ENCODE measurements at regions not wholly inside any gene's neighbourhood (a gene's known extent, or its start where the extent isn't known, plus 50 kb on each side); places are given as distances from the start of the nearest gene placed in this dataset.

- Histone ChIP-seq H3K9ac (ENCODE audit: low read depth in 1 of 3, low read length in 3 of 3) (peak overlapping the region in 1 of 3 donors; percentile 35), H3K27ac (ENCODE audit: low read depth, low read length) (no peak overlapping the region), H3K9me3 (ENCODE audit: control insufficient read depth in 3 of 3, low read length in 3 of 3) (no peaks in the 10 kb centered on the region), H3K36me3 (ENCODE audit: control insufficient read depth in 3 of 3, insufficient read depth in 3 of 3, low read length in 3 of 3) (no peaks in the 10 kb centered on the region), H3K4me1 (ENCODE audit: control insufficient read depth in 3 of 3, insufficient read depth in 3 of 3, low read length in 3 of 3) (peaks cover 5 to 17% (median 7%) of the 10 kb centered on the region in 3 donors), H3K4me3 (ENCODE audit: low read length in 3 of 3) (peak overlapping the region in 1 of 3 donors; percentile 45), H3K27me3 (ENCODE audit: control insufficient read depth in 3 of 3, insufficient read depth in 3 of 3, low read length in 3 of 3) (no peaks in the 10 kb centered on the region)
Observed at GRCh38 chr6:142692942-142693341, 252.0 kb downstream of the HIVEP2 start.

GRCh38 chr6:142693441-142693840 lies 251.5 kb downstream of the HIVEP2 start:
- Histone ChIP-seq H3K9ac (ENCODE audit: low read depth in 1 of 3, low read length in 3 of 3) (no peak overlapping the region), H3K4me3 (ENCODE audit: low read length in 3 of 3) (no peak overlapping the region), H3K27ac (ENCODE audit: low read depth, low read length) (no peak overlapping the region), H3K4me1 (ENCODE audit: control insufficient read depth in 3 of 3, insufficient read depth in 3 of 3, low read length in 3 of 3) (peaks cover 5 to 17% (median 7%) of the 10 kb centered on the region in 3 donors), H3K27me3 (ENCODE audit: control insufficient read depth in 3 of 3, insufficient read depth in 3 of 3, low read length in 3 of 3) (no peaks in the 10 kb centered on the region), H3K36me3 (ENCODE audit: control insufficient read depth in 3 of 3, insufficient read depth in 3 of 3, low read length in 3 of 3) (no peaks in the 10 kb centered on the region), H3K9me3 (ENCODE audit: control insufficient read depth in 3 of 3, low read length in 3 of 3) (no peaks in the 10 kb centered on the region)

- no peak overlapping the region for H3K4me3 ChIP-seq (ENCODE audit: low read length in 3 of 3)
- H3K36me3 ChIP-seq (ENCODE audit: control insufficient read depth in 3 of 3, insufficient read depth in 3 of 3, low read length in 3 of 3): no peaks in the 10 kb centered on the region
- H3K9me3 ChIP-seq (ENCODE audit: control insufficient read depth in 3 of 3, low read length in 3 of 3): no peaks in the 10 kb centered on the region
- peaks cover 5 to 17% (median 7%) of the 10 kb centered on the region in 3 donors for H3K4me1 ChIP-seq (ENCODE audit: control insufficient read depth in 3 of 3, insufficient read depth in 3 of 3, low read length in 3 of 3)
- H3K27ac ChIP-seq (ENCODE audit: low read depth, low read length): no peak overlapping the region
- H3K27me3 ChIP-seq (ENCODE audit: control insufficient read depth in 3 of 3, insufficient read depth in 3 of 3, low read length in 3 of 3): no peaks in the 10 kb centered on the region
- H3K9ac ChIP-seq (ENCODE audit: low read depth in 1 of 3, low read length in 3 of 3): no peak overlapping the region
Observed at GRCh38 chr6:142694054-142694453, 250.9 kb downstream of the HIVEP2 start.

- H3K27ac ChIP-seq (ENCODE audit: low read depth, low read length): no peak overlapping the region
- peaks cover 5 to 17% (median 7%) of the 10 kb centered on the region in 3 donors for H3K4me1 ChIP-seq (ENCODE audit: control insufficient read depth in 3 of 3, insufficient read depth in 3 of 3, low read length in 3 of 3)
- H3K36me3 ChIP-seq (ENCODE audit: control insufficient read depth in 3 of 3, insufficient read depth in 3 of 3, low read length in 3 of 3): no peaks in the 10 kb centered on the region
- H3K27me3 ChIP-seq (ENCODE audit: control insufficient read depth in 3 of 3, insufficient read depth in 3 of 3, low read length in 3 of 3): no peaks in the 10 kb centered on the region
- no peak overlapping the region for H3K4me3 ChIP-seq (ENCODE audit: low read length in 3 of 3)
- H3K9ac ChIP-seq (ENCODE audit: low read depth in 1 of 3, low read length in 3 of 3): no peak overlapping the region
- H3K9me3 ChIP-seq (ENCODE audit: control insufficient read depth in 3 of 3, low read length in 3 of 3): no peaks in the 10 kb centered on the region
Observed at GRCh38 chr6:142695016-142695415, 250.0 kb downstream of the HIVEP2 start.

GRCh38 chr6:142696123-142697000 lies 248.6 kb downstream of the HIVEP2 start:
- peak overlapping the region in 1 of 3 donors; percentile 28 for H3K9ac ChIP-seq (ENCODE audit: low read depth in 1 of 3, low read length in 3 of 3)
- no peaks in the 10 kb centered on the region for H3K9me3 ChIP-seq (ENCODE audit: control insufficient read depth in 3 of 3, low read length in 3 of 3)
- no peaks in the 10 kb centered on the region for H3K27me3 ChIP-seq (ENCODE audit: control insufficient read depth in 3 of 3, insufficient read depth in 3 of 3, low read length in 3 of 3)
- peaks cover 5 to 17% (median 7%) of the 10 kb centered on the region in 3 donors for H3K4me1 ChIP-seq (ENCODE audit: control insufficient read depth in 3 of 3, insufficient read depth in 3 of 3, low read length in 3 of 3)
- H3K27ac ChIP-seq (ENCODE audit: low read depth, low read length): no peak overlapping the region
- no peak overlapping the region for H3K4me3 ChIP-seq (ENCODE audit: low read length in 3 of 3)
- no peaks in the 10 kb centered on the region for H3K36me3 ChIP-seq (ENCODE audit: control insufficient read depth in 3 of 3, insufficient read depth in 3 of 3, low read length in 3 of 3)

- H3K9ac ChIP-seq (ENCODE audit: low read depth in 1 of 3, low read length in 3 of 3): peak overlapping the region in 1 of 3 donors; percentile 28
- H3K9me3 ChIP-seq (ENCODE audit: control insufficient read depth in 3 of 3, low read length in 3 of 3): no peaks in the 10 kb centered on the region
- H3K27me3 ChIP-seq (ENCODE audit: control insufficient read depth in 3 of 3, insufficient read depth in 3 of 3, low read length in 3 of 3): no peaks in the 10 kb centered on the region
- H3K4me1 ChIP-seq (ENCODE audit: control insufficient read depth in 3 of 3, insufficient read depth in 3 of 3, low read length in 3 of 3): peaks cover 5 to 17% (median 7%) of the 10 kb centered on the region in 3 donors
- H3K27ac ChIP-seq (ENCODE audit: low read depth, low read length): no peak overlapping the region
- no peaks in the 10 kb centered on the region for H3K36me3 ChIP-seq (ENCODE audit: control insufficient read depth in 3 of 3, insufficient read depth in 3 of 3, low read length in 3 of 3)
- no peak overlapping the region for H3K4me3 ChIP-seq (ENCODE audit: low read length in 3 of 3)
Observed at GRCh38 chr6:142697001-142697335, 248.0 kb downstream of the HIVEP2 start.

GRCh38 chr6:142697922-142698321 lies 247.1 kb downstream of the HIVEP2 start:
- H3K9ac ChIP-seq (ENCODE audit: low read depth in 1 of 3, low read length in 3 of 3): no peak overlapping the region
- no peak overlapping the region for H3K27ac ChIP-seq (ENCODE audit: low read depth, low read length)
- peaks cover 5 to 18% (median 10%) of the 10 kb centered on the region in 3 donors for H3K4me1 ChIP-seq (ENCODE audit: control insufficient read depth in 3 of 3, insufficient read depth in 3 of 3, low read length in 3 of 3)
- H3K9me3 ChIP-seq (ENCODE audit: control insufficient read depth in 3 of 3, low read length in 3 of 3): no peaks in the 10 kb centered on the region
- H3K27me3 ChIP-seq (ENCODE audit: control insufficient read depth in 3 of 3, insufficient read depth in 3 of 3, low read length in 3 of 3): no peaks in the 10 kb centered on the region
- H3K36me3 ChIP-seq (ENCODE audit: control insufficient read depth in 3 of 3, insufficient read depth in 3 of 3, low read length in 3 of 3): no peaks in the 10 kb centered on the region
- H3K4me3 ChIP-seq (ENCODE audit: low read length in 3 of 3): no peak overlapping the region

- H3K4me1 ChIP-seq (ENCODE audit: control insufficient read depth in 3 of 3, insufficient read depth in 3 of 3, low read length in 3 of 3): peaks cover 7 to 16% (median 11%) of the 10 kb centered on the region in 3 donors
- no peaks in the 10 kb centered on the region for H3K27me3 ChIP-seq (ENCODE audit: control insufficient read depth in 3 of 3, insufficient read depth in 3 of 3, low read length in 3 of 3)
- H3K4me3 ChIP-seq (ENCODE audit: low read length in 3 of 3): no peak overlapping the region
- H3K9me3 ChIP-seq (ENCODE audit: control insufficient read depth in 3 of 3, low read length in 3 of 3): no peaks in the 10 kb centered on the region
- H3K27ac ChIP-seq (ENCODE audit: low read depth, low read length): no peak overlapping the region
- no peaks in the 10 kb centered on the region for H3K36me3 ChIP-seq (ENCODE audit: control insufficient read depth in 3 of 3, insufficient read depth in 3 of 3, low read length in 3 of 3)
- no peak overlapping the region for H3K9ac ChIP-seq (ENCODE audit: low read depth in 1 of 3, low read length in 3 of 3)
Observed at GRCh38 chr6:142698751-142699150, 246.2 kb downstream of the HIVEP2 start.

GRCh38 chr6:142699391-142699790 lies 245.6 kb downstream of the HIVEP2 start:
- no peak overlapping the region for H3K27ac ChIP-seq (ENCODE audit: low read depth, low read length)
- no peak overlapping the region for H3K4me3 ChIP-seq (ENCODE audit: low read length in 3 of 3)
- H3K9ac ChIP-seq (ENCODE audit: low read depth in 1 of 3, low read length in 3 of 3): no peak overlapping the region
- H3K27me3 ChIP-seq (ENCODE audit: control insufficient read depth in 3 of 3, insufficient read depth in 3 of 3, low read length in 3 of 3): no peaks in the 10 kb centered on the region
- no peaks in the 10 kb centered on the region for H3K36me3 ChIP-seq (ENCODE audit: control insufficient read depth in 3 of 3, insufficient read depth in 3 of 3, low read length in 3 of 3)
- no peaks in the 10 kb centered on the region for H3K9me3 ChIP-seq (ENCODE audit: control insufficient read depth in 3 of 3, low read length in 3 of 3)
- H3K4me1 ChIP-seq (ENCODE audit: control insufficient read depth in 3 of 3, insufficient read depth in 3 of 3, low read length in 3 of 3): peaks cover 7 to 16% (median 11%) of the 10 kb centered on the region in 3 donors

- Histone ChIP-seq H3K27ac (ENCODE audit: low read depth, low read length) (no peak overlapping the region), H3K9ac (ENCODE audit: low read depth in 1 of 3, low read length in 3 of 3) (no peak overlapping the region)
Observed at GRCh38 chr6:142700032-142700431, 244.9 kb downstream of the HIVEP2 start.

More at GRCh38 chr6:142700032-142700431, 244.9 kb downstream of the HIVEP2 start:
- Histone ChIP-seq H3K4me1 (ENCODE audit: control insufficient read depth in 3 of 3, insufficient read depth in 3 of 3, low read length in 3 of 3) (peaks cover 4 to 16% (median 10%) of the 10 kb centered on the region in 3 donors), H3K27me3 (ENCODE audit: control insufficient read depth in 3 of 3, insufficient read depth in 3 of 3, low read length in 3 of 3) (no peaks in the 10 kb centered on the region), H3K36me3 (ENCODE audit: control insufficient read depth in 3 of 3, insufficient read depth in 3 of 3, low read length in 3 of 3) (no peaks in the 10 kb centered on the region), H3K9me3 (ENCODE audit: control insufficient read depth in 3 of 3, low read length in 3 of 3) (no peaks in the 10 kb centered on the region), H3K4me3 (ENCODE audit: low read length in 3 of 3) (no peak overlapping the region)

Measured in skeletal muscle tissue (tissue), 3 donors.